Mesenchymal stem cell (in vitro differentiated cells and primary cell): ENCODE measurements at regions not wholly inside any gene's neighbourhood (a gene's known extent, or its start where the extent isn't known, plus 50 kb on each side); places are given as distances from the start of the nearest gene placed in this dataset.

Experiments
- DNase-seq: peaks from one replicate; pipeline ENCODE4 v3.0.0-alpha.2; 2013
- H2AFZ ChIP-seq: one replicate; pipeline ENCODE4 v1.6.1; 2013; ENCODE audit warnings: low read depth, mild to moderate bottlenecking, control low read depth, inconsistent platforms, low read length, moderate library complexity
- H2AK5ac ChIP-seq: 2 replicates; pipeline ENCODE4 v1.6.1; 2013; ENCODE audit warnings: low read length, moderate library complexity, mild to moderate bottlenecking, inconsistent platforms; ENCODE audit not compliant: severe bottlenecking
- H2BK120ac ChIP-seq: one replicate; pipeline ENCODE4 v1.6.1; 2013; ENCODE audit warnings: low read depth, mild to moderate bottlenecking, inconsistent platforms, low read length, moderate library complexity
- H2BK12ac ChIP-seq, 2 experiments: one replicate each; pipeline ENCODE4 v1.6.1; 2013; ENCODE audit warnings: inconsistent platforms in 2 of 2, low read length in 2 of 2, mild to moderate bottlenecking in 2 of 2, moderate library complexity in 2 of 2, control low read depth in 1 of 2
- H2BK15ac ChIP-seq: one replicate; pipeline ENCODE4 v1.6.1; 2013; ENCODE audit warnings: mild to moderate bottlenecking, low read depth, inconsistent platforms; ENCODE audit not compliant: poor library complexity, severe bottlenecking
- H2BK5ac ChIP-seq: 2 replicates; pipeline ENCODE4 v1.6.1; 2013; ENCODE audit warnings: low read depth, mild to moderate bottlenecking, low read length, control low read depth, inconsistent platforms; ENCODE audit not compliant: poor library complexity, severe bottlenecking
- H3K14ac ChIP-seq, 2 experiments: one replicate each; pipeline ENCODE4 v1.6.1; 2013; ENCODE audit warnings: inconsistent platforms in 2 of 2, low read length in 2 of 2, control low read depth in 1 of 2, mild to moderate bottlenecking in 1 of 2, moderate library complexity in 1 of 2
- H3K18ac ChIP-seq, 2 experiments: one replicate each; pipeline ENCODE4 v1.6.1; 2013; ENCODE audit warnings: inconsistent platforms in 2 of 2, low read length in 2 of 2, control low read depth in 1 of 2, low read depth in 1 of 2, mild to moderate bottlenecking in 1 of 2
- H3K23ac ChIP-seq, 2 experiments: one replicate each; pipeline ENCODE4 v1.6.1; 2013; ENCODE audit warnings: inconsistent platforms in 2 of 2, low read length in 2 of 2, mild to moderate bottlenecking in 2 of 2, moderate library complexity in 2 of 2, control low read depth in 1 of 2
- H3K27ac ChIP-seq: 2 replicates; pipeline ENCODE4 v1.5.1; 2013; ENCODE audit warnings: mild to moderate bottlenecking, moderate library complexity, low read length, control low read depth, inconsistent platforms; ENCODE audit not compliant: poor library complexity, severe bottlenecking
- H3K27me3 ChIP-seq, 2 experiments: 2 replicates each; pipeline versions ENCODE4 v1.6.1 to v1.7.0; 2013; ENCODE audit warnings: low read length in 2 of 2, mild to moderate bottlenecking in 2 of 2, moderate library complexity in 2 of 2, control low read depth in 1 of 2, inconsistent platforms in 1 of 2; ENCODE audit not compliant: control insufficient read depth in 1 of 2, insufficient read depth in 1 of 2
- H3K36me3 ChIP-seq, 2 experiments: 2 replicates each; pipeline versions ENCODE4 v1.6.1 to v1.7.0; 2013; ENCODE audit warnings: low read length in 2 of 2, control low read depth in 1 of 2, inconsistent platforms in 1 of 2, low read depth in 1 of 2, mild to moderate bottlenecking in 1 of 2; ENCODE audit not compliant: insufficient read depth in 2 of 2, control insufficient read depth in 1 of 2
- H3K4ac ChIP-seq, 2 experiments: one replicate each; pipeline ENCODE4 v1.6.1; 2013; ENCODE audit warnings: inconsistent platforms in 2 of 2, low read length in 2 of 2, mild to moderate bottlenecking in 2 of 2, moderate library complexity in 2 of 2, control low read depth in 1 of 2, low read depth in 1 of 2
- H3K4me1 ChIP-seq: 2 replicates; pipeline ENCODE4 v1.6.1; 2013; ENCODE audit warnings: low read depth, low read length, control low read depth; ENCODE audit not compliant: control insufficient read depth, insufficient read depth
- H3K4me2 ChIP-seq: 2 replicates; pipeline ENCODE4 v1.6.1; 2013; ENCODE audit warnings: low read length, mild to moderate bottlenecking, inconsistent platforms; ENCODE audit not compliant: poor library complexity, severe bottlenecking
- H3K4me3 ChIP-seq, 2 experiments: 2 replicates each; pipeline versions ENCODE4 v1.5.1 to v1.7.0; 2013; ENCODE audit warnings: low read length in 2 of 2, mild to moderate bottlenecking in 2 of 2, control low read depth in 1 of 2, low read depth in 1 of 2; ENCODE audit not compliant: insufficient read depth in 1 of 2
- H3K79me1 ChIP-seq: replicated peaks from 2 replicates; pipeline ENCODE4 v1.6.1; 2013; ENCODE audit warnings: mild to moderate bottlenecking, control low read depth, low read length, inconsistent platforms; ENCODE audit not compliant: poor library complexity, severe bottlenecking
- H3K9ac ChIP-seq: 2 replicates; pipeline ENCODE4 v1.7.0; 2013; ENCODE audit warnings: mild to moderate bottlenecking, low read length, moderate library complexity
- H3K9me3 ChIP-seq: 2 replicates; pipeline ENCODE4 v1.7.0; 2013; ENCODE audit warnings: mild to moderate bottlenecking, low read length; ENCODE audit not compliant: control insufficient read depth
- H4K8ac ChIP-seq: one replicate; pipeline ENCODE4 v1.6.1; 2013; ENCODE audit warnings: inconsistent platforms, mild to moderate bottlenecking, low read length, moderate library complexity
- H4K91ac ChIP-seq: one replicate; pipeline ENCODE4 v1.6.1; 2013; ENCODE audit warnings: mild to moderate bottlenecking, low read length, inconsistent platforms
- WGBS: methylation state at CpG from one replicate; pipeline ENCODE4 v1.1.7; 2013; ENCODE audit warnings: mixed read lengths; 5-methylcytosine and 5-hydroxymethylcytosine counted together

DNA sequence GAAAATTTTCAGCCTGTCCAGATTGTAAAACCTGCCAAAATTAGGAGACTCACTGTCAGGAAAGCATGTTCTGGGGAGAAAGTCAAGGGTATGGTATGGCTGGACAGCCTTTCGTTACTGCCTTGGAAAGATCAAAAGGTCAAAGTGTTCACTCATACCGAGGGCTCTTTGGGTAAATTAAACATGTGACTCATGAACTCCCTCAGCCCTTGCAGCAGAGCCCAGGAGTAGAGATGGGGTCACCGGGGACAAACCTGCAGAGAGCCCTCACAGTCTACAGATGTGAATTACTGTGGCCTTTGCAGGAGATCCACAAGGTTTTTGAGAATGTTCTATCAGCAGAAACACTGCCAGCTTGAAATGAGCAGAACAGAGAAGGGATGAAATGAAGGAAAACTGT is 275.7 kb downstream of the KLF6 start:
- DNase-seq: no peak
- H4K91ac ChIP-seq: no peak overlapping the region
- no peak overlapping the region for H3K14ac ChIP-seq
- WGBS: 31% methylated on average over 3 of the region's 3 CpGs
- H3K4me1 ChIP-seq: no peaks in the 10 kb centered on the region
- H3K27ac ChIP-seq: no peak overlapping the region
- no peak overlapping the region for H2AK5ac ChIP-seq
- no peaks in the 10 kb centered on the region for H3K79me1 ChIP-seq
- no peak overlapping the region for H2AFZ ChIP-seq
- H3K4me3 ChIP-seq: no peak overlapping the region
- no peaks in the 10 kb centered on the region for H3K27me3 ChIP-seq
- H3K9me3 ChIP-seq: no peaks in the 10 kb centered on the region
- no peak overlapping the region for H2BK12ac ChIP-seq
- H4K8ac ChIP-seq: no peak overlapping the region
- H2BK120ac ChIP-seq: no peak overlapping the region
- H2BK15ac ChIP-seq: no peak overlapping the region
- no peak overlapping the region for H3K18ac ChIP-seq
- H2BK5ac ChIP-seq: no peak overlapping the region
- H3K9ac ChIP-seq: no peak overlapping the region
- H3K4ac ChIP-seq: no peak overlapping the region
- H3K23ac ChIP-seq: no peak overlapping the region
- H3K36me3 ChIP-seq: no peaks in the 10 kb centered on the region
- no peak overlapping the region for H3K4me2 ChIP-seq

DNA sequence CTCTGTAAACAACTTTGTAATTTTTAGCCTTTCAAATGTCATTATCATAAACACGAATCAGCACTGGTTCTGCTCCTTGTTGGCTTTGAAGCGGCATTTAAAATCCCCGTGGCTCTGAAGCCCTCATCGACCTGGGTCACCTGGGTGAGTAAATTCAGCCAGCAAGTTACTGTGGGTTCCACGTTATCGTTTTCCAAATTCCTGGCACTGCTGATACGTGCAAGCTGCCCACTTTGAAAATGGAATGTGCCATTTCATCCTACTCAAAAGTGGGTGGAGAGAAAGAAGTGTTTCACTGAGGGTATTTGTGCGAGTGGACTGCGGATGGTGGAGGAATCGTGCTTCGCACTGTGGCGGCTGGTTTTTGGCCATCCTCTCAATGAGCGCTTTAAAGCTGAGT is 281.7 kb downstream of the KLF6 start:
- H3K18ac ChIP-seq: no peak overlapping the region
- no peak overlapping the region for H3K27ac ChIP-seq
- no peak overlapping the region for H2BK120ac ChIP-seq
- H3K9ac ChIP-seq: no peak overlapping the region
- no peak overlapping the region for H4K91ac ChIP-seq
- H2AFZ ChIP-seq: no peak overlapping the region
- H4K8ac ChIP-seq: no peak overlapping the region
- no peak overlapping the region for H2BK12ac ChIP-seq
- no peak overlapping the region for H3K14ac ChIP-seq
- peaks cover 5% of the 10 kb centered on the region for H3K4me1 ChIP-seq
- no peak for DNase-seq
- H2BK15ac ChIP-seq: no peak overlapping the region
- no peak overlapping the region for H3K4me3 ChIP-seq
- H2AK5ac ChIP-seq: no peak overlapping the region
- H3K27me3 ChIP-seq: no peaks in the 10 kb centered on the region
- H3K4ac ChIP-seq: no peak overlapping the region
- no peak overlapping the region for H2BK5ac ChIP-seq
- no peak overlapping the region for H3K4me2 ChIP-seq
- no peaks in the 10 kb centered on the region for H3K9me3 ChIP-seq
- WGBS: 83% methylated on average over 11 of the region's 13 CpGs
- H3K79me1 ChIP-seq: no peaks in the 10 kb centered on the region
- no peaks in the 10 kb centered on the region for H3K36me3 ChIP-seq
- H3K23ac ChIP-seq: no peak overlapping the region

DNA sequence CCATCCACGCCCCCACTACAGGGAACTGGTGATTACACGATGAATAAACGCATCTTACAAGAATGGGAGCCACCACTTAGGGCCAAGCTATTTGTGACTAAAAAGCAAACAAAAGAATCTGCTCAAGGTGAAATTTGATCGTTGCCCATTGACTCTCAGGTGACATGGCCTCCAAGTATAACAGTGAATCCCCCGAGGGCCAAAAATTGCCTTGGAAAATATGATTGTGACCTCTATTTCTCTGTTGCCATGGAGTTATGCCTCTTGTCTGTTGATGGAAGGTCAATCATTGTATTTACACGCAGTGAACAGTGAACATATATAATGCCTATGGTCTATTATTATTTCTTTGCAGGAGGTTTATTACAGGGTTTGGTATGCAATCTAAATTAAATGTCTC is 282.3 kb downstream of the KLF6 start:
- H2BK12ac ChIP-seq: no peak overlapping the region
- H3K36me3 ChIP-seq: no peaks in the 10 kb centered on the region
- no peak overlapping the region for H3K14ac ChIP-seq
- DNase-seq: no peak
- H4K8ac ChIP-seq: no peak overlapping the region
- no peaks in the 10 kb centered on the region for H3K27me3 ChIP-seq
- no peak overlapping the region for H3K18ac ChIP-seq
- no peak overlapping the region for H2AFZ ChIP-seq
- no peak overlapping the region for H2BK5ac ChIP-seq
- no peak overlapping the region for H4K91ac ChIP-seq
- H2AK5ac ChIP-seq: no peak overlapping the region
- H2BK120ac ChIP-seq: no peak overlapping the region
- H3K79me1 ChIP-seq: no peaks in the 10 kb centered on the region
- no peak overlapping the region for H2BK15ac ChIP-seq
- H3K23ac ChIP-seq: no peak overlapping the region
- H3K27ac ChIP-seq: no peak overlapping the region
- H3K4me3 ChIP-seq: no peak overlapping the region
- no peaks in the 10 kb centered on the region for H3K9me3 ChIP-seq
- H3K4me1 ChIP-seq: peaks cover 5% of the 10 kb centered on the region
- 82% methylated on average over 6 of the region's 6 CpGs for WGBS
- no peak overlapping the region for H3K9ac ChIP-seq
- H3K4me2 ChIP-seq: no peak overlapping the region
- H3K4ac ChIP-seq: no peak overlapping the region

DNA sequence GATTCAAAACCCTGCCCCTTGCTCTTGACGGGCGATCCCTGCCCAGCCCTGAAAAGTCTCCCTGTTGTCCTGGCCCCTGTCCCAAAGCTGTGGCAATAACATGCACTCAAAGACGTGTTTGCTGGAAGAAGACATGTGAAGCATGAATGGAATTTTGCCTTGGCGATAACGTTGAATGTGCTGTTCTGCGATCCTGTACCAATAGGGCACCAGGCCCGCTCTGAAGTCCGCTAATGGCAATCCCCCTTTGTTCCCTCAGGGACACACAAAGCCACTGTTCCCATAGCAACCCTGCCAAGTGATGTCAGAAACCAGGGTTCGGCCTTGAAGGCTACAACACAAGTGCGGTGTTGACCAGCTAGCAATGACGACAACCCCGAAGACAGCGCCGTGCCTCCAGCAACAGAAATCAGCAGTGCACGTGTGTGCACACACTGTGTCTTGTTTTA is 284.6 kb downstream of the KLF6 start:
- 78% methylated on average over 15 of the region's 15 CpGs for WGBS
- H4K8ac ChIP-seq: no peak overlapping the region
- no peak overlapping the region for H3K27ac ChIP-seq
- H3K4me3 ChIP-seq: no peak overlapping the region
- H3K18ac ChIP-seq: peak overlapping the region in 1 of 2 experiments; percentile 24
- H2AK5ac ChIP-seq: no peak overlapping the region
- no peak overlapping the region for H2BK5ac ChIP-seq
- H3K14ac ChIP-seq: no peak overlapping the region
- no peaks in the 10 kb centered on the region for H3K27me3 ChIP-seq
- H2BK12ac ChIP-seq: peak overlapping the region in 1 of 2 experiments; percentile 12
- H3K79me1 ChIP-seq: no peaks in the 10 kb centered on the region
- H4K91ac ChIP-seq: no peak overlapping the region
- H3K4ac ChIP-seq: no peak overlapping the region
- H3K23ac ChIP-seq: no peak overlapping the region
- DNase-seq: peak; percentile 81
- H2BK120ac ChIP-seq: no peak overlapping the region
- H3K9ac ChIP-seq: peak overlapping the region; percentile 64
- H3K9me3 ChIP-seq: no peaks in the 10 kb centered on the region
- peaks cover 5% of the 10 kb centered on the region for H3K4me1 ChIP-seq
- no peak overlapping the region for H2AFZ ChIP-seq
- no peaks in the 10 kb centered on the region for H3K36me3 ChIP-seq
- H3K4me2 ChIP-seq: no peak overlapping the region
- H2BK15ac ChIP-seq: peak overlapping the region; percentile 56
